A549 (cell line): ENCODE measurements at regions not wholly inside any gene's neighbourhood (a gene's known extent, or its start where the extent isn't known, plus 50 kb on each side); places are given as distances from the start of the nearest gene placed in this dataset.

Experiments
- ATAC-seq, 2 experiments: fragments of 200-7000 bp in 1 of 2; fragments of >200 bp in 1 of 2; cut with Nextera tagmentation in 1 of 2; cut with Tn5 transposase in 1 of 2; 3 replicates each; pipeline versions ENCODE4 v1.8.0 to v1.9.1; 2018 to 2020; ENCODE audit warnings: mild to moderate bottlenecking in 1 of 2, moderate library complexity in 1 of 2
- CTCF ChIA-PET: fragments of 300-600 bp; sonication (Branson Sonifier 250); formaldehyde crosslinking; extraction: SDS; loops from one replicate; lab custom pipeline; 2021; ENCODE audit warnings: antibody characterized with exemption, inconsistent platforms; lab: Yijun Ruan, JAX
- POLR2A ChIA-PET: fragments of 350-600 bp; formaldehyde crosslinking; extraction: SDS; loops from one replicate; lab custom pipeline; 2021; ENCODE audit warnings: antibody characterized with exemption, inconsistent platforms; lab: Yijun Ruan, JAX
- DNase-seq, 2 experiments: peaks; one replicate each; pipeline versions ENCODE4 v3.0.0 to v3.0.0-alpha.2; 2011 to 2016; ENCODE audit warnings: low read depth in 1 of 2, low spot score in 1 of 2
- FAIRE-seq: peaks from 2 replicates; lab custom pipeline; 2011; peaks lifted over from hg19 to GRCh38; lab: Jason Lieb, UNC
- H3K27ac ChIP-seq, 2 experiments: fragments of >200 bp; sonication (Bioruptor Twin); formaldehyde crosslinking; 3 replicates each; pipeline ENCODE4 v1.5.1; 2016 to 2017
- H3K4me1 ChIP-seq: fragments of >200 bp; sonication (Bioruptor Twin); formaldehyde crosslinking; 3 replicates; pipeline ENCODE4 v1.6.1; 2016
- H3K4me2 ChIP-seq: fragments of >200 bp; sonication (Bioruptor Twin); formaldehyde crosslinking; 3 replicates; pipeline ENCODE4 v1.6.1; 2016
- H3K4me3 ChIP-seq: fragments of >200 bp; sonication (Bioruptor Twin); formaldehyde crosslinking; 3 replicates; pipeline ENCODE4 v1.5.1; 2016
- H3K9me3 ChIP-seq: fragments of >200 bp; sonication (Bioruptor Twin); formaldehyde crosslinking; 3 replicates; pipeline ENCODE4 v1.6.1; 2016
- CEBPB ChIP-seq, 2 experiments: fragments of >200 bp in 1 of 2; sonication (Bioruptor Twin) in 1 of 2; formaldehyde crosslinking in 1 of 2; IDR thresholded peaks; 2 replicates each; pipeline ENCODE4 v1.6.1; 2012 to 2016
- EHF ChIP-seq: fragments of 250-450 bp; sonication (Bioruptor Pico); IDR thresholded peaks from 2 replicates; pipeline ENCODE4 v1.5.0; 2020; ENCODE audit warnings: mild to moderate bottlenecking
- ESRRA ChIP-seq: fragments of 150-350 bp; IDR thresholded peaks from 2 replicates; pipeline ENCODE4 v1.6.1; 2014; ENCODE audit warnings: mild to moderate bottlenecking, low read length, borderline replicate concordance
- HEYL ChIP-seq: fragments of 250-450 bp; sonication (Bioruptor Pico); IDR thresholded peaks from 2 replicates; pipeline ENCODE4 v1.8.0; 2021; ENCODE audit warnings: mild to moderate bottlenecking, moderate library complexity
- HOXB5 ChIP-seq: fragments of 250-450 bp; sonication (Bioruptor Pico); IDR thresholded peaks from 2 replicates; pipeline ENCODE4 v1.5.0; 2020; ENCODE audit warnings: mild to moderate bottlenecking, moderate library complexity
- JUNB ChIP-seq: fragments of >200 bp; sonication (Bioruptor Twin); formaldehyde crosslinking; IDR thresholded peaks from 2 replicates; pipeline ENCODE4 v1.6.1; 2016
- KDM5A ChIP-seq: fragments of 200-600 bp; sonication (generic); IDR thresholded peaks from 2 replicates; pipeline ENCODE4 v1.6.1; 2016; ENCODE audit warnings: antibody characterized with exemption, mild to moderate bottlenecking
- MAZ ChIP-seq: fragments of 150-350 bp; IDR thresholded peaks from 2 replicates; pipeline ENCODE4 v1.6.1; 2014; ENCODE audit warnings: antibody characterized with exemption, low read depth, low read length, borderline replicate concordance
- PHF8 ChIP-seq: fragments of 200-600 bp; sonication (generic); IDR thresholded peaks from 2 replicates; pipeline ENCODE4 v1.6.1; 2016; ENCODE audit warnings: low read depth, mild to moderate bottlenecking, antibody characterized with exemption, moderate library complexity, borderline replicate concordance
- POLR2A ChIP-seq: IDR thresholded peaks from 2 replicates; pipeline ENCODE4 v1.6.1; 2012; ENCODE audit warnings: mild to moderate bottlenecking, low read length
- RCOR1 ChIP-seq: fragments of 150-350 bp; IDR thresholded peaks from 2 replicates; pipeline ENCODE4 v1.6.1; 2014; ENCODE audit warnings: antibody characterized with exemption, low read length, low read depth
- RFX5 ChIP-seq: fragments of 450-650 bp; IDR thresholded peaks from 2 replicates; pipeline ENCODE4 v1.7.1; 2014; ENCODE audit warnings: antibody characterized with exemption, mild to moderate bottlenecking, moderate library complexity
- ZC3H11A ChIP-seq: fragments of 450-650 bp; IDR thresholded peaks from 2 replicates; pipeline ENCODE4 v1.6.1; 2014; ENCODE audit warnings: antibody characterized with exemption, mild to moderate bottlenecking
- ZFP36 ChIP-seq: fragments of 450-650 bp; IDR thresholded peaks from 2 replicates; pipeline ENCODE4 v1.6.1; 2014; ENCODE audit warnings: borderline replicate concordance; ENCODE audit not compliant: partially characterized antibody
- WGBS: methylation state at CpG from one replicate; pipeline ENCODE4 v1.1.6; 2017; ENCODE audit errors: missing lambda C conversion rate; 5-methylcytosine and 5-hydroxymethylcytosine counted together
- TF ChIP-seq, protein P1 (sequence below): fragments of >200 bp; sonication (Bioruptor Twin); formaldehyde crosslinking; IDR thresholded peaks from 3 replicates; pipeline ENCODE4 v1.6.1; 2016
- TF ChIP-seq, protein P2 (sequence below): fragments of >200 bp; sonication (Bioruptor Twin); formaldehyde crosslinking; IDR thresholded peaks from 2 replicates; pipeline ENCODE4 v1.6.1; 2016
- TF ChIP-seq, protein P3 (sequence below): IDR thresholded peaks from 2 replicates; pipeline ENCODE4 v1.6.1; 2012; ENCODE audit warnings: low read depth, borderline replicate concordance
- TF ChIP-seq, protein P4 (sequence below): fragments of 200-600 bp; sonication (generic); IDR thresholded peaks from 2 replicates; pipeline ENCODE4 v1.6.1; 2016; ENCODE audit warnings: antibody characterized with exemption, mild to moderate bottlenecking, moderate library complexity
- TF ChIP-seq, protein P5 (sequence below): fragments of 250-450 bp; sonication (Bioruptor Pico); IDR thresholded peaks from 2 replicates; pipeline ENCODE4 v1.5.0; 2021; ENCODE audit warnings: mild to moderate bottlenecking, moderate library complexity, borderline replicate concordance
- TF ChIP-seq, protein P6 (sequence below): IDR thresholded peaks from 2 replicates; pipeline ENCODE4 v1.6.1; 2012

DNA sequence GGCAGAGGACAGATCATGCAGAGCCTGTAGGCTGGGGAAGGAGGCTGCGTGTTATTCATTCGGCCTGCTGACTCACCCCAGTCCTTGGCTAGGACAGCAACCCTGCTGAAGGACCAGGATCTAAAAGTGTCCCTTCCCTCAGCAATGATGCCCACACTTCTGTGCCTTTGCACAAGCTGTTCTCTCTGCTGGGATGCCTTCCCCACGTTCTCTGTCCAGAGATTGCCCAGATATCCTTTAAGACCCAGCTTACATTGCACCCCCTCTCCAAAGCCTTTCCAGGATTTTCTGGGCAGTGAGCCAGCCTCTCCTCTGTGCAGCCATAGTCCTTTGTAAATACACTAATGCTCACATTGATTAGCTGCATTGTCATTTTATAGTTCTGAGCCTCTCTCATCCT lies 99.3 kb upstream of the CHD6 start:
- DNase-seq (no peak), ATAC-seq (peak; percentile 65 to 74; a peak in 5 of 6 replicates), FAIRE-seq (no peak)
- Histone ChIP-seq H3K4me3 (no peak overlapping the region), H3K27ac (no peak overlapping the region), H3K4me2 (no peak overlapping the region), H3K4me1 (no peaks in the 10 kb centered on the region), H3K9me3 (0 out of 3 replicates have a peak, but pooled peaks cover 1% of the 10 kb centered on the region)
- ChIA-PET POLR2A (interaction anchor here (0.6 kb wide), 1 partner anchor 200 kb away, joined by 5 read pairs; no protein-coding TSS in a partner anchor), CTCF (interaction anchor here (1.5 to 4.1 kb wide), 3 partner anchors 17 to 21 kb away, joined by 4 to 16 read pairs (median 7); no protein-coding TSS in a partner anchor)
- TF ChIP-seq KDM5A (no peak), ZFP36 (no peak), RCOR1 (no peak), EHF (no peak), ESRRA (no peak), MAZ (no peak), POLR2A (no peak), HEYL (CRISPR knock-in tag) (no peak), JUNB (no peak), PHF8 (no peak), CEBPB (IDR thresholded peaks at IDR 0.05) (no peak)
- TF ChIP-seq, protein P1, sequence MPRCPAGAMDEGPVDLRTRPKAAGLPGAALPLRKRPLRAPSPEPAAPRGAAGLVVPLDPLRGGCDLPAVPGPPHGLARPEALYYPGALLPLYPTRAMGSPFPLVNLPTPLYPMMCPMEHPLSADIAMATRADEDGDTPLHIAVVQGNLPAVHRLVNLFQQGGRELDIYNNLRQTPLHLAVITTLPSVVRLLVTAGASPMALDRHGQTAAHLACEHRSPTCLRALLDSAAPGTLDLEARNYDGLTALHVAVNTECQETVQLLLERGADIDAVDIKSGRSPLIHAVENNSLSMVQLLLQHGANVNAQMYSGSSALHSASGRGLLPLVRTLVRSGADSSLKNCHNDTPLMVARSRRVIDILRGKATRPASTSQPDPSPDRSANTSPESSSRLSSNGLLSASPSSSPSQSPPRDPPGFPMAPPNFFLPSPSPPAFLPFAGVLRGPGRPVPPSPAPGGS = no peak
- TF ChIP-seq, protein P2, sequence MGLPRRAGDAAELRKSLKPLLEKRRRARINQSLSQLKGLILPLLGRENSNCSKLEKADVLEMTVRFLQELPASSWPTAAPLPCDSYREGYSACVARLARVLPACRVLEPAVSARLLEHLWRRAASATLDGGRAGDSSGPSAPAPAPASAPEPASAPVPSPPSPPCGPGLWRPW = no peak
- TF ChIP-seq, protein P3, sequence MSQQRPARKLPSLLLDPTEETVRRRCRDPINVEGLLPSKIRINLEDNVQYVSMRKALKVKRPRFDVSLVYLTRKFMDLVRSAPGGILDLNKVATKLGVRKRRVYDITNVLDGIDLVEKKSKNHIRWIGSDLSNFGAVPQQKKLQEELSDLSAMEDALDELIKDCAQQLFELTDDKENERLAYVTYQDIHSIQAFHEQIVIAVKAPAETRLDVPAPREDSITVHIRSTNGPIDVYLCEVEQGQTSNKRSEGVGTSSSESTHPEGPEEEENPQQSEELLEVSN = no peak
- TF ChIP-seq, protein P4, sequence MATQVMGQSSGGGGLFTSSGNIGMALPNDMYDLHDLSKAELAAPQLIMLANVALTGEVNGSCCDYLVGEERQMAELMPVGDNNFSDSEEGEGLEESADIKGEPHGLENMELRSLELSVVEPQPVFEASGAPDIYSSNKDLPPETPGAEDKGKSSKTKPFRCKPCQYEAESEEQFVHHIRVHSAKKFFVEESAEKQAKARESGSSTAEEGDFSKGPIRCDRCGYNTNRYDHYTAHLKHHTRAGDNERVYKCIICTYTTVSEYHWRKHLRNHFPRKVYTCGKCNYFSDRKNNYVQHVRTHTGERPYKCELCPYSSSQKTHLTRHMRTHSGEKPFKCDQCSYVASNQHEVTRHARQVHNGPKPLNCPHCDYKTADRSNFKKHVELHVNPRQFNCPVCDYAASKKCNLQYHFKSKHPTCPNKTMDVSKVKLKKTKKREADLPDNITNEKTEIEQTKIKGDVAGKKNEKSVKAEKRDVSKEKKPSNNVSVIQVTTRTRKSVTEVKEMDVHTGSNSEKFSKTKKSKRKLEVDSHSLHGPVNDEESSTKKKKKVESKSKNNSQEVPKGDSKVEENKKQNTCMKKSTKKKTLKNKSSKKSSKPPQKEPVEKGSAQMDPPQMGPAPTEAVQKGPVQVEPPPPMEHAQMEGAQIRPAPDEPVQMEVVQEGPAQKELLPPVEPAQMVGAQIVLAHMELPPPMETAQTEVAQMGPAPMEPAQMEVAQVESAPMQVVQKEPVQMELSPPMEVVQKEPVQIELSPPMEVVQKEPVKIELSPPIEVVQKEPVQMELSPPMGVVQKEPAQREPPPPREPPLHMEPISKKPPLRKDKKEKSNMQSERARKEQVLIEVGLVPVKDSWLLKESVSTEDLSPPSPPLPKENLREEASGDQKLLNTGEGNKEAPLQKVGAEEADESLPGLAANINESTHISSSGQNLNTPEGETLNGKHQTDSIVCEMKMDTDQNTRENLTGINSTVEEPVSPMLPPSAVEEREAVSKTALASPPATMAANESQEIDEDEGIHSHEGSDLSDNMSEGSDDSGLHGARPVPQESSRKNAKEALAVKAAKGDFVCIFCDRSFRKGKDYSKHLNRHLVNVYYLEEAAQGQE = no peak
- TF ChIP-seq, protein P5, sequence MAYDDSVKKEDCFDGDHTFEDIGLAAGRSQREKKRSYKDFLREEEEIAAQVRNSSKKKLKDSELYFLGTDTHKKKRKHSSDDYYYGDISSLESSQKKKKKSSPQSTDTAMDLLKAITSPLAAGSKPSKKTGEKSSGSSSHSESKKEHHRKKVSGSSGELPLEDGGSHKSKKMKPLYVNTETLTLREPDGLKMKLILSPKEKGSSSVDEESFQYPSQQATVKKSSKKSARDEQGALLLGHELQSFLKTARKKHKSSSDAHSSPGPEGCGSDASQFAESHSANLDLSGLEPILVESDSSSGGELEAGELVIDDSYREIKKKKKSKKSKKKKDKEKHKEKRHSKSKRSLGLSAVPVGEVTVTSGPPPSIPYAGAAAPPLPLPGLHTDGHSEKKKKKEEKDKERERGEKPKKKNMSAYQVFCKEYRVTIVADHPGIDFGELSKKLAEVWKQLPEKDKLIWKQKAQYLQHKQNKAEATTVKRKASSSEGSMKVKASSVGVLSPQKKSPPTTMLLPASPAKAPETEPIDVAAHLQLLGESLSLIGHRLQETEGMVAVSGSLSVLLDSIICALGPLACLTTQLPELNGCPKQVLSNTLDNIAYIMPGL (CRISPR knock-in tag) = no peak
- TF ChIP-seq, protein P6, sequence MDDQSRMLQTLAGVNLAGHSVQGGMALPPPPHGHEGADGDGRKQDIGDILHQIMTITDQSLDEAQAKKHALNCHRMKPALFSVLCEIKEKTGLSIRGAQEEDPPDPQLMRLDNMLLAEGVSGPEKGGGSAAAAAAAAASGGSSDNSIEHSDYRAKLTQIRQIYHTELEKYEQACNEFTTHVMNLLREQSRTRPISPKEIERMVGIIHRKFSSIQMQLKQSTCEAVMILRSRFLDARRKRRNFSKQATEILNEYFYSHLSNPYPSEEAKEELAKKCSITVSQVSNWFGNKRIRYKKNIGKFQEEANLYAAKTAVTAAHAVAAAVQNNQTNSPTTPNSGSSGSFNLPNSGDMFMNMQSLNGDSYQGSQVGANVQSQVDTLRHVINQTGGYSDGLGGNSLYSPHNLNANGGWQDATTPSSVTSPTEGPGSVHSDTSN = no peak
- 0% methylated on average over 3 of the region's 3 CpGs for WGBS

DNA sequence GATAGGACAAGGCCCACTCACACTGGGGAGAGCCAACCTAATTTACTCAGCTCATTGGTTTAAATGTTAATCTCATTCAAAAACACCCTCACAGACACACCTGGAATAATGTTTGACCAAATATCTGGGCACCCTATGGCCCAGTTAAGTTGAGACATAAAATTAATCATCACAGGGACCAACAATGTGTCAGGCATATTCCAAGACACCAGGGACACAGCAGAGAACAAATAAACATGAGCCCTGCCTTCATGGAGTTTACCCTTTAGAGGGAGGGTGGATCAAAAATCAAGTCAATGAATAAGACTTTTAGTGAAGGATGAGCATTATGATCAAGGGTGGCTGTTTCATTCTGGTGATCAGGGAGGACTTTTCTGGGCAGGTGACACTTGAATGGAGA lies 98.7 kb upstream of the CHD6 start:
- H3K4me2 ChIP-seq = no peak overlapping the region
- no peak for ATAC-seq
- ChIA-PET CTCF (interaction anchor here (1.5 to 4.1 kb wide), 2 partner anchors 19 to 22 kb away, joined by 4 to 16 read pairs; no protein-coding TSS in a partner anchor), POLR2A (no interaction called here)
- no peak for DNase-seq
- H3K4me1 ChIP-seq = no peaks in the 10 kb centered on the region
- FAIRE-seq = no peak
- H3K4me3 ChIP-seq = no peak overlapping the region
- TF ChIP-seq RFX5 = no peak
- no peak for TF ChIP-seq ZC3H11A
- no peak for TF ChIP-seq HOXB5 (CRISPR knock-in tag)
- TF ChIP-seq, protein P6 = no peak
- TF ChIP-seq, protein P2 = no peak
- H3K9me3 ChIP-seq = no peaks in the 10 kb centered on the region
- no peak overlapping the region for H3K27ac ChIP-seq
